Nephron progenitor cell (in vitro differentiated cells): ENCODE measurements at regions not wholly inside any gene's neighbourhood (a gene's known extent, or its start where the extent isn't known, plus 50 kb on each side); places are given as distances from the start of the nearest gene placed in this dataset.

Experiments used
- DNase-seq: peaks from one replicate; pipeline ENCODE4 v3.0.0; 2021
- H3K27ac Mint-ChIP-seq: 2 replicates; pipeline ENCODE4 v1.8.0; 2021; ENCODE audit warnings: mild to moderate bottlenecking, moderate library complexity, mixed read lengths
- H3K27me3 Mint-ChIP-seq: 2 replicates; pipeline ENCODE4 v1.8.0; 2021; ENCODE audit warnings: mild to moderate bottlenecking, low read depth, mixed read lengths; ENCODE audit not compliant: poor library complexity
- H3K36me3 Mint-ChIP-seq: 2 replicates; pipeline ENCODE4 v1.8.0; 2021; ENCODE audit warnings: low read depth, mixed read lengths
- H3K4me1 Mint-ChIP-seq: 2 replicates; pipeline ENCODE4 v1.8.0; 2021; ENCODE audit warnings: mixed read lengths
- H3K4me3 Mint-ChIP-seq: 2 replicates; pipeline ENCODE4 v1.8.0; 2021; ENCODE audit warnings: mild to moderate bottlenecking, moderate library complexity, mixed read lengths
- H3K9me3 Mint-ChIP-seq: 2 replicates; pipeline ENCODE4 v1.8.0; 2021; ENCODE audit warnings: mild to moderate bottlenecking, moderate library complexity, mixed read lengths
- TF ChIP-seq, protein P1 (sequence below): fragments of 200-600 bp; sonication (generic); IDR thresholded peaks from 2 replicates; pipeline ENCODE4 v1.5.0; 2021; ENCODE audit warnings: antibody characterized with exemption

DNA sequence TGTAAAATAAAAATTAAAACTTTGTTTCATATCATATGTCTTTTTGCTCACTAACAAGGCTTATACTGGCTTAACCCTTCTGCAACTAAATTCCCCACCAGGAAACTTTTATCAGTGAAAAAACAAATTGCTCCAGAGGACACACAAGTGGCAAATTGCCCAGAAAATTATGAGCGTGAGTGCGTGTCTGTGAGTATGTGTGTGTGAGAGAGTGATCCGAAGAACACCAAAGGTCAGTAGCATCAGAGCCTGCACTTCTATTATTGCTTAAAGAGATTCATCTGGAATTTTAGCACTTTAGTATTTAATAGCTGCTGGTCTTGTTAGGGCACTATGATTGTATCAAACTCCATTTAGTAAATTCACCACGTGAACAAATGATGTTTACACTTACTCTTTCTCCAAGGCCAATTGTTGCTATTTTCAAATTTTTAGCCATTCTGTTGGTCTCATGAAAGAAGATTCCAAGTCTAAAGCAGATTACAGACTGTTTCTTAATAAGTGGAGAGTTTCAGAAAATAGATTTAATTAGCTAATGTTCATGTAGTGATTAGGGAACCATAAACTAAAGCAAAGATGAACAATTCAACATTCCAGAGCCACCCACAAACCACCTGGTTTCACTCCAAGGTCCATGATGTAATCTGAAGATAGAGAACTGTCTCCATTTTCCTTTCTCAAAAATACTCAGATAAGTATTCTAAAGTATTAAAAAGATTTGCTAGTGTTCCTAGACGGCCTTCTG, 91.1 kb upstream of the IL12A start:
- no peak overlapping the region for H3K27ac Mint-ChIP-seq

DNA sequence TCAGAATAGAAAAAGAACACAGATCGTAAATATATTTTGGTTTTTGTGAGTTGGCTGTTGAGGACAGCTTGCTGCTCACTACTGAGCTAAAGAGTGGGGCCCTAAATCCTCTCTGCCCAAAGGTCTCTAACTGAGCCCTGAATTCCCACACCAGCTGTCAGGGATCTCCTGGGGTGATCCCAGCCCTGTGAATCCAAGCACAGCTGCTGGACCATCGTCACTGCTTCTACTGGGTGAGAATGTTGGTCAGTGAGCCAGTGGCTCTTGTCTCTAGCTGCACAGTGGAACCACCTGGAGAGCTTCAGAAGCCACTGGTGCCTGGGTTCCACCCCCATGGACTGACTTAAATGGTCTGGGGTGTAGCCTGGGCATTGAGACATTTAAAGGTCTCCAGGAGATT, 90.5 kb upstream of the IL12A start:
- Mint-ChIP-seq H3K9me3 (no peaks in the 10 kb centered on the region), H3K4me3 (no peak overlapping the region), H3K36me3 (peaks cover 14% of the 10 kb centered on the region), H3K4me1 (peaks cover 19% of the 10 kb centered on the region), H3K27ac (no peak overlapping the region), H3K27me3 (peaks cover 4% of the 10 kb centered on the region)
- DNase-seq, result no peak
- TF ChIP-seq, protein P1, sequence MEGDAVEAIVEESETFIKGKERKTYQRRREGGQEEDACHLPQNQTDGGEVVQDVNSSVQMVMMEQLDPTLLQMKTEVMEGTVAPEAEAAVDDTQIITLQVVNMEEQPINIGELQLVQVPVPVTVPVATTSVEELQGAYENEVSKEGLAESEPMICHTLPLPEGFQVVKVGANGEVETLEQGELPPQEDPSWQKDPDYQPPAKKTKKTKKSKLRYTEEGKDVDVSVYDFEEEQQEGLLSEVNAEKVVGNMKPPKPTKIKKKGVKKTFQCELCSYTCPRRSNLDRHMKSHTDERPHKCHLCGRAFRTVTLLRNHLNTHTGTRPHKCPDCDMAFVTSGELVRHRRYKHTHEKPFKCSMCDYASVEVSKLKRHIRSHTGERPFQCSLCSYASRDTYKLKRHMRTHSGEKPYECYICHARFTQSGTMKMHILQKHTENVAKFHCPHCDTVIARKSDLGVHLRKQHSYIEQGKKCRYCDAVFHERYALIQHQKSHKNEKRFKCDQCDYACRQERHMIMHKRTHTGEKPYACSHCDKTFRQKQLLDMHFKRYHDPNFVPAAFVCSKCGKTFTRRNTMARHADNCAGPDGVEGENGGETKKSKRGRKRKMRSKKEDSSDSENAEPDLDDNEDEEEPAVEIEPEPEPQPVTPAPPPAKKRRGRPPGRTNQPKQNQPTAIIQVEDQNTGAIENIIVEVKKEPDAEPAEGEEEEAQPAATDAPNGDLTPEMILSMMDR, result no peak

More for the DNA sequence above, 91.1 kb upstream of the IL12A start:
- H3K4me3 Mint-ChIP-seq, result no peak overlapping the region
- no peaks in the 10 kb centered on the region for H3K9me3 Mint-ChIP-seq
- no peak for DNase-seq
- TF ChIP-seq, protein P1, result no peak
- H3K27me3 Mint-ChIP-seq, result peaks cover 4% of the 10 kb centered on the region
- H3K36me3 Mint-ChIP-seq, result peaks cover 14% of the 10 kb centered on the region
- peaks cover 12% of the 10 kb centered on the region for H3K4me1 Mint-ChIP-seq

DNA sequence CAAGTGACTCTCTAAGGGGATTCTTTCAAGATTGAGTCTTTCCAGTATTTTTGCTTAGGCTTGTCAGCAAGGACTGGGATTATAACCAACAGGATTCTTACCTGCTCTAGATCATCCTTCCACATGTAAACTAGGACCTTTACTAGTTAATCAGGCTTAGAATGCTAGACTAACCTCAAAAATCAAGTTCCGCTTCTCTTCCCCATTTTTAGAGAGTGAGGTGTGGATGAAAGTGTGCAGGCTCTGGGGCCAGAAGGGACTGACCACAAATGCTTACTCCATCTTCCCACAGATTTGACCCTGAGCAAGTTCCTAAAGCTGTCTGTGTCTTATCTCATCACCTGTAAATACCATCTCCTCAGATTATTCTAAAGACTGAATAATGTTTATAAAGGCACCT, 89.5 kb upstream of the IL12A start:
- H3K36me3 Mint-ChIP-seq, result peaks cover 14% of the 10 kb centered on the region
- peaks cover 19% of the 10 kb centered on the region for H3K4me1 Mint-ChIP-seq
- DNase-seq, result no peak
- no peaks in the 10 kb centered on the region for H3K9me3 Mint-ChIP-seq
- H3K4me3 Mint-ChIP-seq, result no peak overlapping the region
- no peak overlapping the region for H3K27ac Mint-ChIP-seq
- TF ChIP-seq, protein P1, result no peak
- peaks cover 4% of the 10 kb centered on the region for H3K27me3 Mint-ChIP-seq

DNA sequence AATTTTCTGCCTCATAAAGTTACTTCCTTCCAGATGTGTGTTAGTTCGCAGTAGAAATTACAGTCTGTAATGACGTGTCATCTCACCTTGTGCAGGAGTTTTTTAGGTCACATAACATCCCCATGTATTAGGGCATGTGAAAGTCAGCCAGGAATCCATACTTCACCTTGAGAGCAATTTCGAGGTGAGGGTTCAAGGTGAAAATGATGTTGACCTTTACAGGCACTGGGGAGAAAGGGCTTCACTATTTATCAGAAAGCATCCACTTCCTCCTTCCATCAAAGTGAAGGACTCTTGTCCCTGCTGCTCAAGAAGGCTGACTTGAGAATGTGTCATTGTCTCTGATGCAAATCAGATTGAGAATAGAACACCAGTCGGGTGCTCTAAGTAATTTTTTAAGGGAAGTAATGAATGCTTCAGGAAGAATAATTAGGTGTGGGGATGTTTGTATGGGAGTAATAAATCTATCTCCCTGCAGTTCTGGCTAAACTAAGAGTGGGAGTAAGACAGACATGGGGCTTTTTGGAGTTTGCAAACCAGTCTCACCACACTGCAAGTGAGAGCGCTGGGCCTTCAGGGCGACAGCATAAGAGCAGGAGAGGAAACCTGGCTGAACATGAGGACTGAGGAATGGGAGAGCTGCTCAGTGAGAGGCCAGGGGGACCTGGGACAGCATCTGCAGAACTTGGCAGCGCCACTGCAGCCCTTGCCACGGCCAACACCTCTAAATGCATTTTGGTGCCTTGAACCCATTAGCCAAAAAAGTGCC, 85.9 kb upstream of the IL12A start:
- no peak for DNase-seq
- Mint-ChIP-seq H3K36me3 (peaks cover 2% of the 10 kb centered on the region), H3K4me3 (no peak overlapping the region), H3K4me1 (peaks cover 12% of the 10 kb centered on the region), H3K27ac (peak overlapping the region; percentile 23), H3K9me3 (no peaks in the 10 kb centered on the region), H3K27me3 (peaks cover 4% of the 10 kb centered on the region)
- TF ChIP-seq, protein P1, result no peak

DNA sequence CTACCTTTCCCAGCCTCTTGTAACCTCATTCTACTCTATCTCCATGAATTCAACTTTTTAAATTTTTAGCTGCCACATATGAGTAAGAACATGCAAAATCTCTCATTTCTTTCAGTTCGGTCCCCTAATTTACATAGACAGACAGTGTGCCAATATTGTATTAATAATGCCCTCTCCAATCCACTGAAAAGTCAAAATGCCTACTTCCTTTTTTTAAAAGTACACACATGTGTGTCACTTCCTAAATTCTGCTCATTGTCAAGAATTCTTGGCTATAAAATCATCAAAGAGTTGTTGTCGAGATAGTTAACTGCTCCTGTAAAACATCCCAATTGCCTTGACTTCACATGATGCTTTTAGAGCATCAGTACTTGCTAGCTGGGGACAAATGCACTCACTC, 84.2 kb upstream of the IL12A start:
- H3K4me3 Mint-ChIP-seq, result no peak overlapping the region
- DNase-seq, result no peak
- TF ChIP-seq, protein P1, result no peak
- H3K36me3 Mint-ChIP-seq, result no peaks in the 10 kb centered on the region
- no peaks in the 10 kb centered on the region for H3K9me3 Mint-ChIP-seq
- H3K4me1 Mint-ChIP-seq, result peaks cover 12% of the 10 kb centered on the region
- H3K27ac Mint-ChIP-seq, result no peak overlapping the region
- H3K27me3 Mint-ChIP-seq, result peaks cover 4% of the 10 kb centered on the region
